Vagina (tissue), 2 donors: ENCODE measurements at regions not wholly inside any gene's neighbourhood (a gene's known extent, or its start where the extent isn't known, plus 50 kb on each side); places are given as distances from the start of the nearest gene placed in this dataset.

ENCODE experiments used
- CTCF ChIP-seq, 3 experiments: fragments of 450-650 bp in 2 of 3; fragments of 200-600 bp in 1 of 3; sonication (generic) in 1 of 3; IDR thresholded peaks; one replicate each; pipeline ENCODE4 v1.5.1; 2017 to 2019; ENCODE audit warnings: antibody characterized with exemption in 3 of 3, mild to moderate bottlenecking in 2 of 3, moderate library complexity in 2 of 3
- POLR2A ChIP-seq, 2 donors: fragments of 450-650 bp; IDR thresholded peaks; one replicate each; pipeline ENCODE4 v1.6.1; 2017; ENCODE audit warnings: antibody characterized with exemption in 2 of 2, mild to moderate bottlenecking in 2 of 2, moderate library complexity in 2 of 2
- POLR2AphosphoS5 ChIP-seq, 2 donors: sonication (generic); formaldehyde crosslinking; IDR thresholded peaks; one replicate each; pipeline ENCODE4 v1.9.0; 2017; ENCODE audit warnings: antibody characterized with exemption in 2 of 2, mild to moderate bottlenecking in 2 of 2, low read depth in 1 of 2; ENCODE audit not compliant: insufficient read depth in 1 of 2

GRCh38 chr7:41391818-41392217, 311.1 kb downstream of the INHBA start:
- TF ChIP-seq CTCF (IDR thresholded peaks at IDR 0.05) (no peak), POLR2A (IDR thresholded peaks at IDR 0.05) (no peak), POLR2AphosphoS5 (IDR thresholded peaks at IDR 0.05; ENCODE audit: insufficient read depth in 1 of 2, low read depth in 1 of 2) (no peak)
